NCI-H345 treated with DMSO at 0.1 percent for 48 hours (cell line): ENCODE measurements at regions not wholly inside any gene's neighbourhood (a gene's known extent, or its start where the extent isn't known, plus 50 kb on each side); places are given as distances from the start of the nearest gene placed in this dataset.
"Not testable (repeated sequence)": the region's sequence is repeated elsewhere in the genome, so short reads cannot be mapped to it uniquely, and the experiment has no call there.

Experiments used
- DNase-seq: peaks from one replicate; lab custom pipeline; 2025; ENCODE audit not compliant: unreplicated experiment; lab: John Stamatoyannopoulos, UW

DNA sequence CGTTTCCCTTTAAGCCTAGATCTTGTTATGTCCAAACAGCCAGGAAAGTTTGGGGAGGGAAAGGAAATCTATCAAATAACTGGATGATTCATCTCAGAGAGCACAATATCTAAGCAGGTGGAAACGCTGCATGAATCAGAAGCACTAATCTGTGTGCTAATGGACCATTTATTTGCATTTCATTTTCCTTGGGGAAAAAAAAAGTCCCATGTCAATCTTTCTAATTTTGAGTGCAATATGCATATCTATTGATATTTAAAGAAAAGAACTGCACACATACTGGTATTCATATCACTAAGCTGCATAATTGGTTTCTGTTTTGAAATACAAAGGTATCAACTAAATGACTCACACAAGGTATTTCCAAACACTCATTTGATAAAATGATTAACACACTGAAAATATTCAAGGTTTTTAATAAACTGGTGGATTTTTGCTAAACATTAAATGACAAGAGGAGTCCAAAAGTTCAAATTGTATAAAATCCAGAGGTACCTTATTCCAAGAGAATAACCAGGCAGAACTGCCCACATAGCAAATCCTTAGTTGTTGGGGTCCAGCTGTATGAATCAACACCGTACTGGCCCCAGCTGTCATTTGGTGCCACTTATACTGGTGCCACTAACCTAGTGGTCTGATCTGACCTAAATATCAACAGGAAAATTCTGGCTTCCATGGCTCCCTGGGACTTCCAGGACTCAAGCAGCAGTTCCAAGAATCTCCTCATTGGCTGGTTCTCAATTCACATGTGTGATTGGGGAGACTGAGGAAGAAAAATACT lies 122.2 kb upstream of the SP4 start:
- no peak for DNase-seq

DNA sequence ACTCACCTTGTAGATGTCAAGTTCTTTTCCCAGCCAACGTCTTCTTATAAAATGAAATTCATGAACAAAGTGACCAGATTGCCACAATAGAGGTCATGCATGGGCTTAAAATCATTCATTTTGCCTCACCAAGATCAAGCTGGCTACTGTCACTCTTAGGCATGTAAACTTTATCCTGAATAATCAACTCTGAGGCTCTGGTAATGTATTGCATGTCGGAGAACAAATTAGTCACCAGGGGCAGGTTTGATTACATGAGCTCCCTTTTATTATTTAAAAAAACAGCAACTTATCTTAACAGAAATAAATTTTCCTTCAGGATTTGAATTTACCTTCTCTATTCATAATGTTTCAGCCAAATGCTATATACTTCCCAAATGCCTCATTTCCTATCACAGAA lies 112.9 kb upstream of the SP4 start:
- DNase-seq = no peak

DNA sequence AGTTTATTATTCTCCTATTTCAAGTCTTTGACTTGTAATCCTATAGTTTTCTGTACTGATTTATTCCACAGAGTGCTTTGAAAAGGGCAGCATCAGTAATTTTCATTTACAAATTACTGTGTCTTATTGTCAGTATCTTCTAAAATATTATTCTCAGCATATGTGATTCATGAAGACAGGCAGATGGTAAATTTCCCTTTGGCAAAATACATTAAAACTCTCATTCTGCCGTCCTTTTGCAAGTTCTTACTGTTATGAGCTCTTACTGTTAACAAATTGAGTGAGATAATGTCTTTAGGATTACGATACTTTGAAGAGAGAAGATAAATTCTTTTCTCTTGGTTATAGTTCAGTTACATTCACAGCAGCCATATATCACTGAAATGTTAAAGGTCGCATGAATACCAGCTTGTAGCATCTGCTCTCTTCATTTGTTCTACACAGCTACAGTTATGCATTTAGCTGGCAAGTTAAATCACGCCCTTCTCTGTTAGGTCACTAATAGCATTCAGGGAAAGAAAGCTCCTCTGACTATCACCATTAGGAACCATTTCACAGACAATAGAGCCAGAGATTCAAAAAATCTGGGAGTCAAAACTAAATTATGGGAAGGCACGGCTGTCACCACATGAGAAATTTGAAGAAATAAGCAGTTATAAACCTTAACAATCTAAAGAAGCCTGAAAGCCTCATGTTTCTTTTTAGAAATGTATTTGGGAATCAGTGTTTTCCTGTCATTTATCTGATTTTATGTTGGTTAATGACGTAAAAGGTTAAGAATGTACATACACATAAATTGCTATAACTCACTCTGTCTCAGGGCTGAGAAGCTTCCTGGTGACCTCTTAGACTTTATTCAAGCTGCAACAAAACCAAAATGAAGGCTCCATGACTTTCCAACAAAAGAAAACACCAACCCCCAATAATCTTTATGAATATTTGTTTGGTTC lies 109.6 kb upstream of the SP4 start:
- no peak for DNase-seq

DNA sequence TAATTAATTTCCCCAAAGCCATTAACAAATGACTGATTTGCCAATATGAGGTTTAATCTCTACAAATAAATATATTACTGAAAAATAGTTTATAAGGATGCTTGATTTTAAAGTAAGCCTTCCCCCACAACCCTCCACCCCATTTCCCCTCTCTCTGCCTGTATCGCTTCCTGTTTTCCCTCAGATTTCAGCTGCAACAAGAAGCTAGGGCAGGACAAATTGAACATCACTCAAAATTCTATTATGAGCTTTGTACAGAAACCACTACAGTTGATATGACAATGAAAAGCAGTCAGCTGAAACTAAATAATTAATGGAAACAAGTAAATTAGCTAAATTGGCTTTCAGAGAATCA lies 109.0 kb upstream of the SP4 start:
- DNase-seq = no peak

DNA sequence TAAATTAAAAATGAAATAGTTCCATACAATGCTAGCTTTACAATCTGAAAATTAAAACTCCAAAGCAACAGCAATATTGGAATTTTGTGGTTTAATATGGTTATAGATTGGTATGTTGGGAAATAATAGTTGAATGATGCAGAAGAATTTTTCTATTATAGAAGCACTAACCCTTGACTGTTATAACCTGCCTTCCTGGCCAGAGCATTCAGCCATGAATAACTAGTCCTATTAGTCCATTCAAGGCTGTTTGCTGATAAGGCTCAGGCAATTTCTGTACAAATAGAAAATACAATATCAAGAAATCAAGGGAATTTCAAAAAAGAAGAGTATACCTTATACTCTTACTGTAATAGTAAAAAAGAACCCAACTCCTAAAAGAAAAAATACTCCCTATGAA lies 101.6 kb upstream of the SP4 start:
- no peak for DNase-seq

DNA sequence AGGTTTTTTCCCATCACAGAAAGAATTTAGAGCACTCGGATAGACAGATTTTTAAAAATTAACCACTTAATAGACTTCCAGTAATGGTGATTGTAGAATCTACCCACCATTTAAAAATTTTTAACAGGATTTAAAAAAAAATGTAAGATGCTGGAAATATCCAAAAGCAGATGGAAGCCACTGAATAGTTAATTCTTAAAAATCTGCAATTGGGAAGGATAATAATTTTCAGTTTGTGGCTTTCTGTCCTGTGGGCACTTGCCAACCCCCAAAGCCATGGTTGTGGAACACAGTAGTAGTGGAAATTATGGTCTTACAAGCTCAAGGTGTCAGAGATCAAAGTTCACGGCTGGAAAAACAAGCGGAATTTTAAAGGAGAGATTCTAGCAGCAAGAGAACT lies 101.0 kb upstream of the SP4 start:
- no peak for DNase-seq

DNA sequence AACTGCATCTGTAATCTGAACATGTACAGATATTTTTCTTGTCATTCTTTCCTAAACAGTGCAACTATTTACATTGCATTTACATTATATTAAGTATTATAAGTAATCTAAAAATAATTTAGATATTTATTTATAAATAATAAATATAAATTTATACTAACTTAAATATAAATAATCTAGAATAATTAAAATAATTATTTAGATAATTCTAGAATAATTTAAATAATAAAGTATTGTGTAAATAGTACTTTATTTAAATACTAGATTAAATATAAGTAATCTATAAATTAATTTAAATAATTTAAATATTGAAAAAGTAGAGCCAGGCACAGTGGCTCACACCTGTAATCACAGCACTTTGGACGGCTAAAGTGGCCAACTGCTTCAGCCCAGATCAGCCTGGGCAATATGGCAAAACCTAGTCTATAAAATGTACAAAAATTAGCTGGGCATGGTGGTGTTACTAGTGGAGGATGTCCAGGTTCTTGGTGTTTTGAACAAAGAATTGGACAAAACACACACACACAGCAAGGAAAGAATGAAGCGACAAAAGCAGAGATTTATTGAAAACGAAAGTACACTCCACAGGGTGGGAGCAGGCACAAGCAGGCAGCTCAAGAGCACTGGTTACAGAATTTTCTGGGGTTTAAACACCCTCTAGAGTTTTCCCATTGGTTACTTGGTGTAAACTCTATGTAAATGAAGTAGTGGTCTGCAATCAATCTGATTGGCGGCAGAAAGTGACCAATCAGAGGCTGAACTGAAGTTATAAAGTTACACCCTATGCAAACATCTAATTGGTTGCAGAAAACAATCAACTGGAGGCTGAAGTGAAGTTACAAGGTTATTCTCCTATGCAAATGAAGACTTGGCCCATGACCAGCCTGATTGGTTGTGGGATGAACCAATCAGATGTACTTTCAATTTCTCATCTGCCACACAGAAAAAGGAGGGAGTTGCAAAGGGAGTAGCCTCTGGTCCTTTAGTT lies 100.2 kb upstream of the SP4 start:
- no peak for DNase-seq

DNA sequence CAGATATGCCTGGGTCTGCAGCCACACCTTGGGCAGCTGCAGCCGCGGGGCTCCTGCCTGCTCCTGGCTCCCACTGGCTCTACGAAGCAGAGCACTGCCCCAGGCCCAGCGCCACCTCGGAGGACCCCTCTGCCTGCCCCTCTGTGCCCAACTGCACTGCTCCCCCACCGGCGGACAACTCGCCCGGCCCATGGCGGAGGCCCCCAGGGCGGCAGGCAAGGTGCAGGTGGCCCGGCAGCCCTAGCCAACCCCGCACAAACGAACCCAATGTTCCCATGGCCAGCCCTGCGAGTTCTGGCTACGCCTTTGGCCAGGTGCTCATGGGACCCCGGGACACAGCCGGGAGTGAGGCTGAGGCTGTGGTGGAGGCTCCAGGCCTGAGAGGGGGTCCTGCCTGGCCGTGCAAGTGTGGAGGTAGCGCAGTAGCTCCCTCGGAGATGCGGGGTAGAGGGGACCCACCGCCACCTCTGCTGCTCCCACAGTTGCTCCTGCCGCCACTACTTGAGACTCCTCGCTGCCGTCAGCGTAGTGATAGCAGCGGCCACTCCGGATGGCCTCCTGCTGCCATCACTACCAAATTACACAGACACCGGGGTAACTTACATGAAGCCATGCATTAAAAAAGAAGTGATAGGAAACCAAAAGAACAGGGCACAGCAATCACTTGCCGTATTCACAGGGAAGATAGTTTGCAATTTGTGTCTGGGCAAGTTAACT lies 97.3 kb upstream of the SP4 start:
- DNase-seq = no peak

DNA sequence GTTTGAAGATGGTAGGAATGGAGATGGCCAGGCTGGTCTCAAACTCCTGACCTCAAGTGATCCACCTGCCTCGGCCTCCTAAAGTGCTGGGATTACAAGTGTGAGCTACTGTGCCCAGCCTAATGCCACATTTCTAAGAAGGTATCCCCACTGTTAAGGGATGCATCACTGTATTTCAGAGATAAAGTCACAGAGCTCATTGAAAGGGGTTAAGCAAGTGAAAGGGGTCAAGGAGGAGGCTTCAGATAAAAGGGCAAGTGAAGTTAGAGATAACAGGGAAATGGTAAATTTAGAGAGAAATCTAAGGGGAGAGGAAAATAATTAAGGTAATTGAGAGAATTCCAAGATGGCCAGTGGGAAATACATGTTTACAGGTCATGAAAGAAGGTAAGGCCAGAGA lies 93.0 kb upstream of the SP4 start:
- no peak for DNase-seq

DNA sequence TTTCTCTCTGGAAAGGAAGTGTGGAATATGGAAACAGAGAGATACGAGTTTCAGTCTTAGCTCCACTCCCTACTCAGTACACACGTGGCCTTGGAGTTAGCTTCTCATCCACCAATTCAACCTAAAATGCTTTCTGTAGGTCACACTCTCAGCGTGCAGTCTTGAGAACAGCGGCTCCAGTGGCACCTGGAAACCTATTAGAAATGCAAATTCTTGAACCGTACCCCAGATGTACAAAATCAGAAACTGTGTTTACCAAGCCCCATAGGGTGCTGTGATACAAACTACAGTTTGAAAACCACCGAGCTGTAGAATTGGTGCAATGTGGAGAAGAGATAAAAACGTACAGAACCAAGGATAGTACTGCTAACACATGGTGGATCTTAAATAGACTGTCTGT lies 91.1 kb upstream of the SP4 start:
- DNase-seq = no peak

DNA sequence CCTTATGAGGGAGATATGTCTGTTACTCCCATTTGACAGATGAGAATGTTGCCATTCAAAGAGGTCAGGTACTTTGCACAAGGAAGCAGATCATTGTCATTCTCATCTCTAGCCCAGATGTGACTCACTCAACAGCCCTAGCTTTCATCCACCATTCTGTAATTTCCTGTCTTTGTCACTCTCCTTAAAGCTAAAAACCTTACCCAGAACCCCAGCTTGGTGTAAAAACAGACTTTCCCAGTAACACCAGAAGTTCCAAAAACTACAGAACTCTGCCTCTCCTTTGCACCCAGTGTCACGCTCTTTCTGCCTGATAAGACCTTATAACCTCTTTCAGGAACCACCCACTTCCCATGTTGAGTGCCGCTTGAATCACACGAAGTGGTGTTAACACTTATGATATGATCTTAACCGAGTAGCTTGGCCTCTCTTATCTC lies 89.1 kb upstream of the SP4 start:
- no peak for DNase-seq

DNA sequence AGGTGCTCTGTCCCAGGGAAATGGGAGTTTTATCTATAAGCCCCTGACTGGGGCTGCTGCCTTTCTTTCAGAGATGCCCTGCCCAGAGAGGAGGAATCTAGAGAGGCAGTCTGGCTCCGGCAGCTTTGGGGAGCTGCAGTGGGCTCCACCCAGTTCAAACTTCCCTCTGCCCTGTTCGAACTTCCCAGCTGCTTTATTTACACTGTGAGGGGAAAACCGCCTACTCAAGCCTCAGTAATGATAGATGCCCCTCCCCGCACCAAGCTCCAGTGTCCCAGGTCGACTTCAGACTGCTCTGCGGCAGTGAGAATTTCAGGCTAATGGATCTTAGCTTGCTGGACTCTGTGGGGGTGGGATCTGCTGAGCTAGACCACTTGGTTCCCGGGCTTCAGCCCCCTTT lies 83.0 kb upstream of the SP4 start:
- DNase-seq = not testable (repeated sequence)

DNA sequence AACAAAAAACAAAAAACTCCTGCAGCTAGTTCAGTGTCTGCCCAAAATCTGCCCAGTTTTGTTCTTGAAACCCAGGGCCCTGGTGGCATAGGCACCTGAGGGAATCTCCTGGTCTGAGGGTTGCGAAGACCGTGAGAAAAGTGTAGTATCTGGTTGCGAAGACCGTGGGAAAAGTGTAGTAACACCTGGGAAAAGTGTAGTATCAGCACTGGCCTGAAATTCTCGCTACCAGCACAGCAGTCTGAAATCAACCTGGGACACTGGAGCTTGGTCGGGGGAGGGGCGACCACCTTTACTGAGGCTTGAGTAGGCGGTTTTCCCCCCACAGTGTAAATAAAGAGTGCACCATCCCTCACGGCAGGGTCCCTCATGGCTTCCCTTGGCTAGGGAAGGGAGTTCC lies 82.5 kb upstream of the SP4 start:
- no peak for DNase-seq

DNA sequence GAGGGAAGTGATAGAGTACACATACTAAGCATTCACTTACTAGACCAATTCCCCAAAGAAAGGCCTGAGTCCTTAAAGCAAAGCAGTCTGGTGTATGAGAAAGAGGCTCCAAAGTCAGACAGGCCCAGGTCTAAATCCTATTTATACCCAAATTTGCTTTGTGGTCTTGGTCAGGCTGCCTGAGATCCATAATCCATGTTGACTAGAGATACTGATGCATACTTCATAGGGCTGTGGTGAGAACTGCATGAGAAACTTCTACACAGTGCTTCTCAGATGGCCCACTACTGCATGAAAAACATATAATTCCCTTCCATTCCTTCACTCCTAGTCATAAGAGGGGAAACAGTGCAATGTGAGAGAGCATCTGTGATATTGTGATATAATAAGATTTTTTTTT lies 81.6 kb upstream of the SP4 start:
- DNase-seq = no peak

DNA sequence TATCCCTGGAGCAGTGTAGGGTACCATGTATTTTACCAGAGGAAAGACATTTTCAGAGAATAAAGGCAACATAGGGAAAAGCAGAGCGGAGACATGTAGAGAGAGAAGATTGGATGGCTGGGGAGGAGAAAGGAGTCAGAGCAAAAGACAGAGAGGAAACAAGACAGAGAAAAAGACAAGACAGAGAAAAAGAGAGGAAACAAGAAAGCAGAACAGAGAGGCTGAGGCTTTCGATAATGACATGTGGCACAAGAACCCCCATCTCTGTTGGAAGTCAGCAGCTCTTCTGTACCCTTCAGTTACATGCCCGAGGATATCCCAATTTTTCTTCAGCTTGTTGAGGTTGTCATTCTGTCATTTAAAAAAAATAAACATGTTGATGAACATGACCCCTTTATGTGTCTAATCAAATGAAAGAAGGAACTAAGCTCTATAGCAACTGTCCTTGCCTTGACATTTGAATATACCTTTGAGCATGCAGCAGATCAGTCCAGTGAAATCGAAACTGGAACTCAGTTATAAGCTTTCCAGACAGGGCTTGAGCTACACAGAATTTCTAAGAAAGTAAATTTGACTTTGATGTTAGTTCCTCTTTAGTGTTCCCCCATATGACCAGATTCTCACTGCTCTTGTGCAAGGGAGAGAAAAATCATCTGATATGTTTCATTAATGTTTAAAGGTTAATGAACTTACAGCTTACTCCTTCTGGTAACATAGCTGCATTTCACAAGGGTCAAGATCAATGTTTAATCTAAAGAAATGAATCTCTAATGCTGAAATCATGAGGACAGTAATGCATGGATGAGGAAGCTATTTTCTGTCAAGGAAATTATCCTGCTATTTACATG lies 75.1 kb upstream of the SP4 start:
- DNase-seq = no peak

DNA sequence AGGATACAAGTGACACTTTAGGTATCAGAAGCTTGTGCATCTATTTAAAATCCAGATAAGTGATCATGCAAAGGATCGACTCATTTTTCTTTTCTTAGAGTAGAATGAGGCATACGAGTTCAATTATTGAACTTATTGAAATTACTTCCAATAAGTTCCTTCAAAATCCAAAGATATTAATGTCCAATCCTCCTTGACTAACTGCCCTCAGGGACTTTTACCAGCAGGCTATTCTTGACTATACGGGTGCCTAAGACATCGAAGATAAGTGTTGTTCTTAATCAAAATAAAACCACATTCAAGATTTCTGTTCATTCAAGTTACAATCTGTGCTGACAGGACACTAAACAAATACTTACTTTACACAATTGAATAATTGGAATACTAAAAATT lies 74.5 kb upstream of the SP4 start:
- no peak for DNase-seq

DNA sequence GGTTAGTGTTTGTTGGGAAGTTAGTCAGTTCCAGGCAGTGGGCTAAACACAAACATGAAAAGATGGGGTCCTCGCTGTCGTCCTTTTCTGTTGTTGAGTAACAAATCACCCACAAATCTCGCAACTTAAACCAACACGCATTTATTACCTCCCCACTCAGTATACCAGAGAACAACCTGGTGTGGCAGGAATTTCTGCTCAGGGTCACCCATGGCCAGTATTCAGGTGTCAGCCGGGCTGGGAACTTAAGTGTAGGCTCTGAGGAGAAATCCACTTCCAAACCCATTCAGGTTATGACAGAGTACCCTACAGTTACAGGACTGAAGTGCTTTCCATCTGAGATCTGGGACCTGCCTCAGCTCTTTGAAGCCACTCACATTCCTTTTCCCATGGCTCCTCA lies 73.6 kb upstream of the SP4 start:
- DNase-seq = no peak

DNA sequence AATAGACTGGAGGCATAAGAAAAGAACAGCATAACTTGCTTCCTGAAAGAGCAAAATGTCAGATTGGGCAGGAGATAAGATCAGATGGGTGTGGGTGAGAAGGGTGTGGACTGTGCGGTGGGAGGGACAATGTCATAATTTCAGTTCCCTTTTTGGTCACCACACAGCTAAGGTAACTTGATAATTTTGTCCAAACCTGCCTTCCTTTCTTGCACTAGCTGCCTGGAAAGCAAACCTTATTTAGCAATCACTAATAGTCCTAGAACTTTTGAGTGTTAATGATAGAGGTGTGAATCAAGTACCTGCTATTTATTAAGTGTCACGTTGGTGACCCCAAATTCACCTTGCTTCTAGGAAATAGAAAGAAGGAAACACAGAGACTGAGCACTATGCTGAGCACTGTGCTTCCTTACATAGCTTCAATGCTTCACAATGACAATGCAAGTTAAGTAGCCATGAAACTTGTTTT lies 72.4 kb upstream of the SP4 start:
- no peak for DNase-seq

DNA sequence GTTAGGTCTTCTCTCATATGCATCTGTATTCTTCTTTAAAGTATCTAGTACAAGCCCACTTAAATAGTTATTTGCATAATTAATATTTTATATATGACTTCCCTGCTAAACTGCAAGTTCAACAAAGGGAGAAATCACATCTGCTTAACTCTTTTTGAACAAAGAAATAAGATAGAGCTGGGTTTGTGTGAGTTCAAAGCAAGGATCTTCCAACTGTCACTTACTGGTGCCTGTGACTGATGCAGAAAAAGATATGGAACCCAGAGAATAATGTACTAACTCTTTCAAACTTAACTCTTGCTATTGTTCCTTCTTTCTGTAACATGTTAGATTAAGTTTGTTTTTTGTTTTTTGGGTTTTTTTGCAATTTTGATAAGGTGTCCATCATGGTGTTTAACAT lies 71.3 kb upstream of the SP4 start:
- DNase-seq = no peak
